Astrocyte (in vitro differentiated cells and primary cell): ENCODE measurements at regions not wholly inside any gene's neighbourhood (a gene's known extent, or its start where the extent isn't known, plus 50 kb on each side); places are given as distances from the start of the nearest gene placed in this dataset.

ENCODE experiments used
- DNase-seq: peaks from one replicate; pipeline ENCODE4 v3.0.0-alpha.2; 2010; ENCODE audit warnings: low read depth
- FAIRE-seq: peaks from 2 replicates; lab custom pipeline; 2011; peaks lifted over from hg19 to GRCh38; lab: Jason Lieb, UNC
- H2AFZ ChIP-seq: 2 replicates; pipeline ENCODE4 v1.6.0; 2012; ENCODE audit warnings: low read depth, low read length, inconsistent platforms
- H3K27ac ChIP-seq: 2 replicates; pipeline ENCODE4 v1.5.1; 2011; ENCODE audit warnings: low read depth, low read length, inconsistent platforms
- H3K27me3 ChIP-seq: 2 replicates; pipeline ENCODE4 v1.6.0; 2011; ENCODE audit warnings: low read length, inconsistent platforms; ENCODE audit not compliant: insufficient read depth
- H3K36me3 ChIP-seq: 2 replicates; pipeline ENCODE4 v1.5.1; 2011; ENCODE audit warnings: low read length, inconsistent platforms; ENCODE audit not compliant: insufficient read depth
- H3K4me1 ChIP-seq: 2 replicates; pipeline ENCODE4 v1.5.1; 2011; ENCODE audit warnings: low read length, inconsistent platforms; ENCODE audit not compliant: insufficient read depth
- H3K4me2 ChIP-seq: 2 replicates; pipeline ENCODE4 v1.6.0; 2012; ENCODE audit warnings: low read length, inconsistent platforms
- H3K4me3 ChIP-seq: 2 replicates; pipeline ENCODE4 v1.5.1; 2011; ENCODE audit warnings: low read depth, mild to moderate bottlenecking, low read length, inconsistent platforms; ENCODE audit not compliant: insufficient read depth
- H3K79me2 ChIP-seq: 2 replicates; pipeline ENCODE4 v1.6.0; 2012; ENCODE audit warnings: mild to moderate bottlenecking, low read length, inconsistent platforms; ENCODE audit not compliant: insufficient read depth
- H3K9ac ChIP-seq: 2 replicates; pipeline ENCODE4 v1.6.0; 2012; ENCODE audit warnings: mild to moderate bottlenecking, low read length, inconsistent platforms
- H3K9me3 ChIP-seq: 2 replicates; pipeline ENCODE4 v1.5.1; 2012; ENCODE audit warnings: low read depth, mild to moderate bottlenecking, low read length, inconsistent platforms; ENCODE audit not compliant: insufficient read depth
- H4K20me1 ChIP-seq: 2 replicates; pipeline ENCODE4 v1.6.0; 2012; ENCODE audit warnings: low read length, inconsistent platforms; ENCODE audit not compliant: insufficient read depth
- H3K27ac Mint-ChIP-seq: one replicate; pipeline ENCODE4 v1.8.0; 2021; ENCODE audit warnings: mild to moderate bottlenecking, mixed read lengths; ENCODE audit not compliant: unreplicated experiment
- H3K27me3 Mint-ChIP-seq: one replicate; pipeline ENCODE4 v1.8.0; 2021; ENCODE audit warnings: low read depth, mixed read lengths; ENCODE audit not compliant: unreplicated experiment
- H3K36me3 Mint-ChIP-seq: one replicate; pipeline ENCODE4 v1.8.0; 2021; ENCODE audit warnings: low read depth, mixed read lengths; ENCODE audit not compliant: unreplicated experiment
- H3K4me1 Mint-ChIP-seq: one replicate; pipeline ENCODE4 v1.8.0; 2021; ENCODE audit warnings: low read depth, mixed read lengths; ENCODE audit not compliant: unreplicated experiment
- H3K4me3 Mint-ChIP-seq: one replicate; pipeline ENCODE4 v1.8.0; 2021; ENCODE audit warnings: mild to moderate bottlenecking, moderate library complexity, mixed read lengths; ENCODE audit not compliant: unreplicated experiment
- H3K9me3 Mint-ChIP-seq: one replicate; pipeline ENCODE4 v1.8.0; 2021; ENCODE audit warnings: mild to moderate bottlenecking, mixed read lengths; ENCODE audit not compliant: unreplicated experiment
- EZH2 ChIP-seq: IDR thresholded peaks from 2 replicates; pipeline ENCODE4 v1.6.1; 2012; ENCODE audit warnings: mild to moderate bottlenecking, low read length, inconsistent platforms; ENCODE audit not compliant: insufficient read depth
- TF ChIP-seq, protein P1 (sequence below): IDR thresholded peaks from 2 replicates; pipeline ENCODE4 v1.5.1; 2011; ENCODE audit warnings: low read depth, mild to moderate bottlenecking, inconsistent platforms, low read length, moderate library complexity; ENCODE audit not compliant: insufficient read depth

DNA sequence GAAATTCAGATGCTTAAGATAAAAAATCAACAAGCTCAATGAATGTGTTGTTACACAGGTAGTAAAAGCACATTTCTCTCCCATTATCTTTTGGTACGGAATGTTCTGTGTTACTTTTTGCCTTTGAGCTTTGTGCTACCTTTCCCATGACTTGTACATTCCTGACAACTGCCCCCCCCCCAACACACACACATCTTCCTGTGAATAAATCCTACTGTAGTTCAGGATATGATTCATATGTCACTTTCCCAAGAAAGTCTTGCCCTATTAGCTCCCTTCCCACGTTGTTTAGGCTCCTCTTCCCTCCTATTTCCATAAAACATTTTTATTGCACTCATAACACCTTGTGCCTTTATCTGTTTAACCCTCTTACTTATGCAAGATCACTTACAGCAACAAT is 442.6 kb upstream of the LRATD1 start:
- no peaks in the 10 kb centered on the region for H3K27me3 ChIP-seq
- no peaks in the 10 kb centered on the region for H3K27me3 Mint-ChIP-seq
- no peak overlapping the region for H3K4me3 Mint-ChIP-seq
- no peak overlapping the region for H3K27ac ChIP-seq
- no peaks in the 10 kb centered on the region for H3K36me3 ChIP-seq
- H4K20me1 ChIP-seq, result no peaks in the 10 kb centered on the region
- no peak overlapping the region for H3K4me3 ChIP-seq
- no peaks in the 10 kb centered on the region for H3K79me2 ChIP-seq
- H3K9me3 Mint-ChIP-seq, result no peaks in the 10 kb centered on the region
- H3K9me3 ChIP-seq, result no peaks in the 10 kb centered on the region
- H3K27ac Mint-ChIP-seq, result no peak overlapping the region
- DNase-seq (peak; percentile 35), FAIRE-seq (no peak)
- no peak overlapping the region for H3K9ac ChIP-seq
- peaks cover 3% of the 10 kb centered on the region for H3K4me1 ChIP-seq
- H3K36me3 Mint-ChIP-seq, result no peaks in the 10 kb centered on the region
- H2AFZ ChIP-seq, result no peak overlapping the region
- TF ChIP-seq, protein P1, sequence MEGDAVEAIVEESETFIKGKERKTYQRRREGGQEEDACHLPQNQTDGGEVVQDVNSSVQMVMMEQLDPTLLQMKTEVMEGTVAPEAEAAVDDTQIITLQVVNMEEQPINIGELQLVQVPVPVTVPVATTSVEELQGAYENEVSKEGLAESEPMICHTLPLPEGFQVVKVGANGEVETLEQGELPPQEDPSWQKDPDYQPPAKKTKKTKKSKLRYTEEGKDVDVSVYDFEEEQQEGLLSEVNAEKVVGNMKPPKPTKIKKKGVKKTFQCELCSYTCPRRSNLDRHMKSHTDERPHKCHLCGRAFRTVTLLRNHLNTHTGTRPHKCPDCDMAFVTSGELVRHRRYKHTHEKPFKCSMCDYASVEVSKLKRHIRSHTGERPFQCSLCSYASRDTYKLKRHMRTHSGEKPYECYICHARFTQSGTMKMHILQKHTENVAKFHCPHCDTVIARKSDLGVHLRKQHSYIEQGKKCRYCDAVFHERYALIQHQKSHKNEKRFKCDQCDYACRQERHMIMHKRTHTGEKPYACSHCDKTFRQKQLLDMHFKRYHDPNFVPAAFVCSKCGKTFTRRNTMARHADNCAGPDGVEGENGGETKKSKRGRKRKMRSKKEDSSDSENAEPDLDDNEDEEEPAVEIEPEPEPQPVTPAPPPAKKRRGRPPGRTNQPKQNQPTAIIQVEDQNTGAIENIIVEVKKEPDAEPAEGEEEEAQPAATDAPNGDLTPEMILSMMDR, result no peak
- TF ChIP-seq EZH2, result no peak
- peaks cover 17% of the 10 kb centered on the region for H3K4me1 Mint-ChIP-seq
- H3K4me2 ChIP-seq, result peak overlapping the region; percentile 41

DNA sequence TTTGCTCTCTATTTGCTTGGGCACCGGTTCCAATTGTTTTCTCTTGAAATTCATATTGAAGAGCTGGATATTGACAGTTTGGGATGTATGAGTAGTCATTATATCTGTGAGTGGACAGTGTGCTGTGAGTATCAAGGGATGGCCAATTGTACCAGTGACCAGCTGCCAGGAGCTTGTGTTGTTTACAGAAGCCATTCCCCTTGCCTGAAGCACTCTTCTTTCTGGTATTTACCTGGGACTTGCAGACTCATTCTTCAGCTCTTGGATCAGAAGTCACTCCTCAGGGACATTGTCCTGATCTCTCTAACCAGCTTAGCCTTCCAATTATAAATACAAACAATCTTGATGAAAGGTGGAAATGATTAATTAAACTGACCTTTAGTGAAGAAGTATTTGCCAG is 438.3 kb upstream of the LRATD1 start:
- H3K4me1 ChIP-seq, result peaks cover 3% of the 10 kb centered on the region
- H3K4me2 ChIP-seq, result no peak overlapping the region
- Mint-ChIP-seq H3K27me3 (no peaks in the 10 kb centered on the region), H3K4me3 (no peak overlapping the region), H3K9me3 (no peaks in the 10 kb centered on the region), H3K36me3 (no peaks in the 10 kb centered on the region), H3K27ac (no peak overlapping the region), H3K4me1 (peaks cover 17% of the 10 kb centered on the region)
- H3K36me3 ChIP-seq, result no peaks in the 10 kb centered on the region
- no peaks in the 10 kb centered on the region for H3K27me3 ChIP-seq
- H3K4me3 ChIP-seq, result no peak overlapping the region
- H3K27ac ChIP-seq, result no peak overlapping the region
- FAIRE-seq (no peak), DNase-seq (no peak)
- H4K20me1 ChIP-seq, result no peaks in the 10 kb centered on the region
- no peaks in the 10 kb centered on the region for H3K79me2 ChIP-seq
- TF ChIP-seq, protein P1, result no peak
- TF ChIP-seq EZH2, result no peak
- no peaks in the 10 kb centered on the region for H3K9me3 ChIP-seq
- H3K9ac ChIP-seq, result no peak overlapping the region
- no peak overlapping the region for H2AFZ ChIP-seq

DNA sequence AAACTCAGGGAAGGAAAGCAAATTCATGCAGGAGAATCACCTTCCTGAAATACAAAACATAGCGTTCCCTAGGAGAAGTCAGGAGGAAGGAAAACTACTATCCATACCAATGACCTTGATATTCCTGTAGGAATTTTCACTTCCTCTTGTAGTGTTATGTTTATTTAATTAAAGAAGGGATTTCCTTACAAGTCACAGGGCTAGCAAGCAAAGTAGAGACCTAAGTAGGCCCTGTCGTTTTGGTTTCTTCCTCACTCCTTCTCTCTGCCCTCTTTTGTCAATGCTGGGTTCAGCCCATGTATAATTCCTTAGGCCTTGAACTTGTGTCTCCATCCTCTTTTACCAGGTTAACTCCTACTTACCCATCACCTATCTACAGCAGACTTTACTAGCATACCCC is 435.2 kb upstream of the LRATD1 start:
- FAIRE-seq (no peak), DNase-seq (no peak)
- peaks cover 7% of the 10 kb centered on the region for H3K4me1 Mint-ChIP-seq
- no peaks in the 10 kb centered on the region for H3K9me3 Mint-ChIP-seq
- H2AFZ ChIP-seq, result no peak overlapping the region
- H3K79me2 ChIP-seq, result no peaks in the 10 kb centered on the region
- no peak overlapping the region for H3K4me3 Mint-ChIP-seq
- no peaks in the 10 kb centered on the region for H3K27me3 Mint-ChIP-seq
- no peaks in the 10 kb centered on the region for H4K20me1 ChIP-seq
- H3K9me3 ChIP-seq, result no peaks in the 10 kb centered on the region
- no peak overlapping the region for H3K4me3 ChIP-seq
- H3K4me2 ChIP-seq, result no peak overlapping the region
- H3K27ac ChIP-seq, result no peak overlapping the region
- H3K36me3 Mint-ChIP-seq, result no peaks in the 10 kb centered on the region
- H3K36me3 ChIP-seq, result no peaks in the 10 kb centered on the region
- no peak overlapping the region for H3K27ac Mint-ChIP-seq
- no peaks in the 10 kb centered on the region for H3K4me1 ChIP-seq
- no peak overlapping the region for H3K9ac ChIP-seq
- H3K27me3 ChIP-seq, result no peaks in the 10 kb centered on the region
- TF ChIP-seq, protein P1, result no peak
- no peak for TF ChIP-seq EZH2
